ENCODE measurements at regions not wholly inside any gene's neighbourhood (a gene's known extent, or its start where the extent isn't known, plus 50 kb on each side); places are given as distances from the start of the nearest gene placed in this dataset.

DNA sequence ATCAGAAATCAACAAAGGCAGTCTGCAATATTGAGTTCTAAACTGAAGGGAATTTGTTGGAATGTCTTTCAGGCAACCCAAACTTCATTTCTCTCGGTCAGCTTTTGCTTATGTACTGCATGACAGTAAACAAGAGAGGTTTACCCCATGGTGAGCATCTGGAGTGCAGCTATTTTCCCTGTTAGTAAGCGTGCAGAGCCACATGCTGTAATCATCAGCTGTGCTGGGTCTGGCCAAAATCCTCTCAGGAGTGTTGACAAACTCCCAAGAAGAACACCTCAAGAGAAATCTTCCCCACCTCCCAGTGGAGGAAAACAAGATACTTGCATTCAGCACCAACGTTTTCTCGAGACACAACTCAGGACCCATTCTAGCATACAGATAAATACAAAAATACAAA, 83.6 kb upstream of the ADAMTSL1 start:
- Histone ChIP-seq H3K4me1 (peaks cover 5% of the 10 kb centered on the region), H3K27me3 (ENCODE audit: low read depth) (no peaks in the 10 kb centered on the region), H3K9me3 (no peaks in the 10 kb centered on the region), H3K36me3 (no peaks in the 10 kb centered on the region), H3K4me3 (no peak overlapping the region), H3K27ac (no peak overlapping the region)
- no peak for DNase-seq
- no peak for ATAC-seq
- intact Hi-C loops (cut with DNase I), result no loop called here
- TF ChIP-seq, protein P1, sequence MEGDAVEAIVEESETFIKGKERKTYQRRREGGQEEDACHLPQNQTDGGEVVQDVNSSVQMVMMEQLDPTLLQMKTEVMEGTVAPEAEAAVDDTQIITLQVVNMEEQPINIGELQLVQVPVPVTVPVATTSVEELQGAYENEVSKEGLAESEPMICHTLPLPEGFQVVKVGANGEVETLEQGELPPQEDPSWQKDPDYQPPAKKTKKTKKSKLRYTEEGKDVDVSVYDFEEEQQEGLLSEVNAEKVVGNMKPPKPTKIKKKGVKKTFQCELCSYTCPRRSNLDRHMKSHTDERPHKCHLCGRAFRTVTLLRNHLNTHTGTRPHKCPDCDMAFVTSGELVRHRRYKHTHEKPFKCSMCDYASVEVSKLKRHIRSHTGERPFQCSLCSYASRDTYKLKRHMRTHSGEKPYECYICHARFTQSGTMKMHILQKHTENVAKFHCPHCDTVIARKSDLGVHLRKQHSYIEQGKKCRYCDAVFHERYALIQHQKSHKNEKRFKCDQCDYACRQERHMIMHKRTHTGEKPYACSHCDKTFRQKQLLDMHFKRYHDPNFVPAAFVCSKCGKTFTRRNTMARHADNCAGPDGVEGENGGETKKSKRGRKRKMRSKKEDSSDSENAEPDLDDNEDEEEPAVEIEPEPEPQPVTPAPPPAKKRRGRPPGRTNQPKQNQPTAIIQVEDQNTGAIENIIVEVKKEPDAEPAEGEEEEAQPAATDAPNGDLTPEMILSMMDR (IDR thresholded peaks at IDR 0.05), result no peak

- no peak overlapping the region for H3K4me3 ChIP-seq
- no peaks in the 10 kb centered on the region for H3K36me3 ChIP-seq
- no peak overlapping the region for H3K27ac ChIP-seq
- H3K27me3 ChIP-seq (ENCODE audit: low read depth), result no peaks in the 10 kb centered on the region
- ATAC-seq (peak; percentile 46 to 66), DNase-seq (no peak)
- TF ChIP-seq, protein P1 (IDR thresholded peaks at IDR 0.05), result no peak
- H3K9me3 ChIP-seq, result no peaks in the 10 kb centered on the region
- intact Hi-C loops (cut with DNase I), result no loop called here
- H3K4me1 ChIP-seq, result peaks cover 5% of the 10 kb centered on the region
These were observed 80.4 kb upstream of the ADAMTSL1 start for GRCh38 chr9:18393340-18394130.

DNA sequence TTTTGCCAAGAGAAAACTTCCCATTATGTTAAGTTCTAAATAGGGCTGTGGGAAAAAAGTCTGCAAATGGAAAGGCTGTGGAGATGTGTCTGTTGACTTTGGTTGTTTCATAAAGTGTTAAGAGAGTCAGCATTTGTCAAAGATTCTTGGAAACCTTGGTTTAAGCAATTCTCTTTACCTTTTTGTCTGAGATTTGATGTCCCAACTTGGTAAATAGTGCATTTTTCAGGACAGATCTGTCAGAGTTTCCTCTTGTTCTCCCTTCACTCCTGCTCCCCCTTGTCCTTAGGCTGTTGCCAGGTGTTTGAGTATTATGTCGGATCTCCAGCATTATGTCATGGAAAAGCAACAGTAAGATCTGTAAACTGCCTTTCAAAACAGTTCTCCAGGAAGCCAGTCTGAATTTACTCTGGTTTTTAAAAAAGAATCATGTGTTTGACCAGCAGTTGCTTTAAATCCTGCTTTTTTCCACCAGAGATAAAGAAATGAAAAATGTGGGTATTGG, 79.1 kb upstream of the ADAMTSL1 start:
- intact Hi-C loops (cut with DNase I), result no loop called here
- no peaks in the 10 kb centered on the region for H3K36me3 ChIP-seq
- peaks cover 5% of the 10 kb centered on the region for H3K4me1 ChIP-seq
- ATAC-seq, result no peak
- no peaks in the 10 kb centered on the region for H3K27me3 ChIP-seq (ENCODE audit: low read depth)
- H3K4me3 ChIP-seq, result no peak overlapping the region
- TF ChIP-seq, protein P1 (IDR thresholded peaks at IDR 0.05), result no peak
- H3K27ac ChIP-seq, result no peak overlapping the region
- no peaks in the 10 kb centered on the region for H3K9me3 ChIP-seq
- DNase-seq, result no peak

DNA sequence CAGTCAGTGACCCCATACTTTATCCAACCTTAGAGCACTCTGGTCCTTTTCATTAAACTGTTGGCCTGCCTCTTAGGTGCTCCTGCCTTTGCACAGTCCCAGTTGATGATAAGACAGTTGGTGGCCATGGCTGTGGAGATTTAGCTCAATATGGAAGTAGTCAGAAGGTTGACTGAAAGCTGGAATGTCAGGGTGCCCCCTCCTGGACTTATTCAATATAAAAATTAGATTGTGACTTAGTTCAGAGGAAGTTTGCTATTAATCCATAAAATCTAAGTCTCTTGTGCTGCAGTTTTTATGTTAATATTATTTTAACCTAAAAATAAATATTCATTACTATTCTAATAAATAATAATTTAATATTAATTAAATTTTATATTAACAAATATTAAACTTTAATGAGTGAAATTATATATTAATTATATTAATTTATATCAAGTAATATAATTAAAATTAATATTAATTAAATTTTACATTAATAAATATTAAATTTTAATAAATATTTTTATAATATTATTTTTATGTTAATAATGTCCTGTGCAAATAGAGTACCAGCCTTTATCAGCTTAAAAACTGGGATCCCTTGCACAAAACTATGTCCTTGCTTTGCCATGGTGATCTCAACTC, 77.7 kb upstream of the ADAMTSL1 start:
- TF ChIP-seq, protein P1 (IDR thresholded peaks at IDR 0.05), result no peak
- no peak for ATAC-seq
- intact Hi-C loops (cut with DNase I), result no loop called here

DNA sequence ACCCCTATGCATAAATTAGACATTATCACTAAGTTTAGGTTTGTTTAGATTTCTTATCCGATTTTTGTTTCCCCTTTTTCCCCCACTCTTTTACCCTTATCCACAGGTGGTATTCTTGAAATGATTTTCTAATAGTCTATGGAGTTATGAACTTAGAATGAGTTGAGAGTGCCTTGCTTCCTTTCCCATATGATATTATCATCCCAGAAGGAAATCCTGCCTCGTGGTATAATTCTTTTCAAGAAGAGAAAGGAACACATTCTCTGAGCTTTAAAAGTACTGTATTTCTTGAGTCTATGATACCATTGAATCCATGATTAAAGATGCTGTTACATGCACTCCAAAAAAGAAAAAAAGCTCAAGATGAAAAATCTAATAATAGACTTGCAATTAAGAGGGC, 76.9 kb upstream of the ADAMTSL1 start:
- peaks cover 5% of the 10 kb centered on the region for H3K4me1 ChIP-seq
- intact Hi-C loops (cut with DNase I), result no loop called here
- no peak overlapping the region for H3K4me3 ChIP-seq
- no peaks in the 10 kb centered on the region for H3K9me3 ChIP-seq
- ATAC-seq (no peak), DNase-seq (no peak)
- no peak overlapping the region for H3K27ac ChIP-seq
- H3K27me3 ChIP-seq (ENCODE audit: low read depth), result no peaks in the 10 kb centered on the region
- no peaks in the 10 kb centered on the region for H3K36me3 ChIP-seq
- TF ChIP-seq, protein P1 (IDR thresholded peaks at IDR 0.05), result no peak

More for the DNA sequence above, 77.7 kb upstream of the ADAMTSL1 start:
- H3K4me1 ChIP-seq, result peaks cover 5% of the 10 kb centered on the region
- no peak for DNase-seq
- H3K9me3 ChIP-seq, result no peaks in the 10 kb centered on the region
- H3K4me3 ChIP-seq, result no peak overlapping the region
- no peak overlapping the region for H3K27ac ChIP-seq
- no peaks in the 10 kb centered on the region for H3K27me3 ChIP-seq (ENCODE audit: low read depth)
- no peaks in the 10 kb centered on the region for H3K36me3 ChIP-seq
